Brain microvascular endothelial cell (primary cell): ENCODE measurements at regions not wholly inside any gene's neighbourhood (a gene's known extent, or its start where the extent isn't known, plus 50 kb on each side); places are given as distances from the start of the nearest gene placed in this dataset.

Experiments
- DNase-seq: peaks from one replicate; pipeline ENCODE4 v3.0.0-alpha.2; 2020
- H3K27ac ChIP-seq: fragments of 250-450 bp; sonication (Bioruptor Pico); 2 replicates; pipeline ENCODE4 v1.5.1; 2020; ENCODE audit warnings: mild to moderate bottlenecking, moderate library complexity
- H3K27me3 ChIP-seq: fragments of 250-450 bp; sonication (Bioruptor Pico); replicated peaks from 2 replicates; pipeline ENCODE4 v1.5.1; 2020; ENCODE audit warnings: mild to moderate bottlenecking
- H3K36me3 ChIP-seq: fragments of 250-450 bp; sonication (Bioruptor Pico); replicated peaks from 2 replicates; pipeline ENCODE4 v1.5.1; 2020; ENCODE audit warnings: mild to moderate bottlenecking
- H3K4me3 ChIP-seq: 2 replicates; pipeline ENCODE4 v1.5.1; 2011; ENCODE audit warnings: low read depth, mild to moderate bottlenecking, control low read depth, low read length, moderate library complexity
- in situ Hi-C: cut with HindIII; loops from 2 replicates; pipeline ENCODE4 v1.10.0; 2017; ENCODE audit warnings: low sequenced_read_pairs, low pct_ligation_motif_present
- TF ChIP-seq, protein P1 (sequence below): IDR thresholded peaks from 2 replicates; pipeline ENCODE4 v1.5.1; 2011; ENCODE audit warnings: low read depth, mild to moderate bottlenecking, moderate library complexity, low read length, control low read depth, inconsistent platforms; ENCODE audit errors: missing control alignments

DNA sequence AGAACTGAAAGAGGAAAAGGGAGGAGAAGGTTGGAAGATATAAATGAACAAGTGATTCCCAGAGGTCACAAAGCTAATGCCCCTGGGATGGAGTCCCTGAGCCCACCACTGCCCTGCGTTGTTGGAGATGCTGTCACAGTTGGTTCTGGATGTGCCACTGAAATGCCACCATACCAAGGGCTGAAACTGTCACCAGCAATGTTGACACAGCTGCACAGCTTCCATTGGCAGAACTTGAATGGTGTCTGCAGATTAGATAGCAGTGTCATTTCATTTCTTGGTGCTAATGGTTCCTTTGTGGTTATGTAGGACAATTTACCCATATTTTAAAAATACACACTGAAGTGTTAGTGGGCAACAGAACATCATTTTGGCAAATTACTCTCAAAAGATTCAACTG is 120.7 kb downstream of the TBXT start:
- TF ChIP-seq, protein P1, sequence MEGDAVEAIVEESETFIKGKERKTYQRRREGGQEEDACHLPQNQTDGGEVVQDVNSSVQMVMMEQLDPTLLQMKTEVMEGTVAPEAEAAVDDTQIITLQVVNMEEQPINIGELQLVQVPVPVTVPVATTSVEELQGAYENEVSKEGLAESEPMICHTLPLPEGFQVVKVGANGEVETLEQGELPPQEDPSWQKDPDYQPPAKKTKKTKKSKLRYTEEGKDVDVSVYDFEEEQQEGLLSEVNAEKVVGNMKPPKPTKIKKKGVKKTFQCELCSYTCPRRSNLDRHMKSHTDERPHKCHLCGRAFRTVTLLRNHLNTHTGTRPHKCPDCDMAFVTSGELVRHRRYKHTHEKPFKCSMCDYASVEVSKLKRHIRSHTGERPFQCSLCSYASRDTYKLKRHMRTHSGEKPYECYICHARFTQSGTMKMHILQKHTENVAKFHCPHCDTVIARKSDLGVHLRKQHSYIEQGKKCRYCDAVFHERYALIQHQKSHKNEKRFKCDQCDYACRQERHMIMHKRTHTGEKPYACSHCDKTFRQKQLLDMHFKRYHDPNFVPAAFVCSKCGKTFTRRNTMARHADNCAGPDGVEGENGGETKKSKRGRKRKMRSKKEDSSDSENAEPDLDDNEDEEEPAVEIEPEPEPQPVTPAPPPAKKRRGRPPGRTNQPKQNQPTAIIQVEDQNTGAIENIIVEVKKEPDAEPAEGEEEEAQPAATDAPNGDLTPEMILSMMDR: no peak
- no peak for DNase-seq
- H3K36me3 ChIP-seq: no peaks in the 10 kb centered on the region
- in situ Hi-C loops: no loop called here
- H3K4me3 ChIP-seq: no peak overlapping the region
- H3K27ac ChIP-seq: peak overlapping the region; percentile 63
- H3K27me3 ChIP-seq: no peaks in the 10 kb centered on the region

DNA sequence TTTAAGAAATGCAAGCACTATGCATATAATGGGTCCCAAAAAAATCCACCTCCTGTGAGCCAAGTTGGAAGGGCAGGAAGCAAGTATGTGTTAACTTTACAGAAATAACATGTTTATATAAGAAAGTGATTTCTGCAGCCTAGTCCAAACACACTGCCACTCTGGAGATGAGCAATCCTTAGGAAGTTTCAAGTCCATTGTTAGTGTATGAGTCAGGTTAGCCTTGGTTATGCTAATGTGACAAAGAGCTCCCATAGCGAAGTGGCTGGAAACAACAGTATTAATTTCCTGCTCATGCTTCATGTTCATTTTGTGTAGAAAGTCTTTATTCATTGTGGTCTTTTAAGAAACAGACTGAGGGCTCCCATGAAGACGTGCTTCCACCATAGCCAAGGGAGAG is 121.4 kb downstream of the TBXT start:
- no peaks in the 10 kb centered on the region for H3K36me3 ChIP-seq
- H3K27ac ChIP-seq: peak overlapping the region; percentile 63
- H3K4me3 ChIP-seq: no peak overlapping the region
- in situ Hi-C loops: no loop called here
- no peaks in the 10 kb centered on the region for H3K27me3 ChIP-seq
- peak; percentile 92 for DNase-seq
- TF ChIP-seq, protein P1: no peak

DNA sequence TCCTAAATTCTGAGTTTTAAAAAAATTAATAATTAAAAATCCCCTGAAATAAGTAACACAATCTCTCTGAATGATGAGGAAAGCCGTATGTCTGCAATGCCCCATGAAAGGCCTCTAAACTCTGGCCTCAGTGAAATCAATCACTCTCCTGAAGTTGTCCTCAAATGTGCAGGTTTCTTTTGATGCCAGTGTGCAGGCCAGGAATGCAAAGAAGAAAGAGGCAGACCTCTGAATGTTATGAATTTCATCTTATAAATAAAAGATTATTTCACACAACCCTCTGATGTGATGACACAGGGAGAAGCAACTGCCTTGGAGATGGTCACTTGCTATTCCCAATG is 121.8 kb downstream of the TBXT start:
- peak overlapping the region; percentile 50 for H3K27ac ChIP-seq
- no peak for DNase-seq
- H3K36me3 ChIP-seq: no peaks in the 10 kb centered on the region
- H3K4me3 ChIP-seq: no peak overlapping the region
- TF ChIP-seq, protein P1: no peak
- in situ Hi-C loops: no loop called here
- H3K27me3 ChIP-seq: no peaks in the 10 kb centered on the region

DNA sequence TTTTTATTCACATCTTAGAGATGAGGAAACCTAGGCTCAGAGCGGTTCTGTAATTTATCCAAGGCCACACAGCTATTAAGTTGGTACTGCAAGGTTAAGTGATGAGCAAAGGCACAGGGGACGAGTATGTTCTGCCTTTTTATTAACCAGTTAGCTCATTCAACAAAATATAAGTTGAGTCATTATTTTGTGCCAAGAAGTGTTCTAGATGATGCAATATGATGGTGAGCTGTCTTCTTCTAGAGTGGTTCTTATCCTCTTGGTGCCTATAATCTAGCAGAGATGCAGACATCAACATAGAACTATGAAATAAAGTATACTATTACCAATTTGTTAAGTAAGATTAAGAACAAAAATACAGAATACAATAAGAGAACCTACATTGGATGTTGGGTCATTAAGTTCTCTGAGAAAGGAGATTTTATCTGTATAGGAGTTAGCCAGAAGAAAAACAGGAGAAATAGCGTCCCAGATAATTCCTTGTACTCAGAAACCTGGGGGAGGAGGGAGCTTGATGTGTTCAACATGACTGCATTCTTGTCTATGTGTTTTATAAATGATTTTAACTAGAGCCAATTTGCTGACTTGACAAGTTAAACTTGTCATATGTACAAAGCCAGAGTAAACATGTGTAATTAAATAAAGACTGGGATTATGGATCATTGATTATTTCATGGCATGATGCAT is 122.3 kb downstream of the TBXT start:
- H3K4me3 ChIP-seq: no peak overlapping the region
- no peaks in the 10 kb centered on the region for H3K27me3 ChIP-seq
- no peaks in the 10 kb centered on the region for H3K36me3 ChIP-seq
- in situ Hi-C loops: no loop called here
- no peak for DNase-seq
- H3K27ac ChIP-seq: no peak overlapping the region
- TF ChIP-seq, protein P1: no peak

- no peak for DNase-seq
- Histone ChIP-seq H3K27ac (no peak overlapping the region), H3K27me3 (no peaks in the 10 kb centered on the region), H3K36me3 (no peaks in the 10 kb centered on the region), H3K4me3 (no peak overlapping the region)
- in situ Hi-C loops: no loop called here
- TF ChIP-seq, protein P1: no peak
These were observed 126.4 kb downstream of the TBXT start for GRCh38 chr6:166041277-166041676.

DNA sequence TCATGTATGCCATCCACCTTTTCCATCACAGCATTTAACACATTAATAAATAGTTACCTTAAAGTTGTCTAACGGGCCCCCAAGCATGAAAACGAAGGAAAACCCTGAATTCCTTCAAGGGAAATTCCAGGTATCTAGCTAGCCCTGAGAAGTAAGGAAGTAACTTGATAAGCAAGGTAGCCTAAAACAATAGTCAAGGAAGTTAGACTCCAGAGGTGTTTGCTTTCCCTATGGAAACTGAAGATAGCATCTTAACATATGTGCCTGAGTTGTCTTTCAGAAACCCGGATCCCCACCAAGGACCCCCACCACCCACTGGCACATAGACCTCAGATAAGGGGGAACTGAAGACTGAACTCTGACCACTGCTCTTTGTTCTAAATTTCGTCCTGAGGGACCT is 127.4 kb downstream of the TBXT start:
- no peak for DNase-seq
- Histone ChIP-seq H3K27ac (no peak overlapping the region), H3K27me3 (no peaks in the 10 kb centered on the region), H3K4me3 (no peak overlapping the region), H3K36me3 (no peaks in the 10 kb centered on the region)
- in situ Hi-C loops: no loop called here
- TF ChIP-seq, protein P1: no peak
